GM12878 (cell line): ENCODE measurements at regions not wholly inside any gene's neighbourhood (a gene's known extent, or its start where the extent isn't known, plus 50 kb on each side); places are given as distances from the start of the nearest gene placed in this dataset.

Experiments
- ATAC-seq: fragments of 200-7000 bp; cut with Tn5 transposase; 3 replicates; pipeline ENCODE4 v1.9.1; 2020; ENCODE audit warnings: mild to moderate bottlenecking, moderate library complexity
- BruUV-seq: library from RNA; stranded (reverse); fragments of 400-500 nt; replicated peaks from 2 replicates; lab custom pipeline; 2021; lab: Mats Ljungman, UMichigan
- CTCF ChIA-PET: fragments of 300-600 bp; sonication (Branson Sonifier 250); formaldehyde crosslinking; extraction: SDS; loops from one replicate; lab custom pipeline; 2021; ENCODE audit warnings: inconsistent platforms; lab: Yijun Ruan, JAX
- POLR2A ChIA-PET: fragments of 350-600 bp; formaldehyde crosslinking; extraction: SDS; loops from one replicate; lab custom pipeline; 2021; ENCODE audit warnings: inconsistent platforms; lab: Charles Lee
- RAD21 ChIA-PET: fragments of 300-600 bp; sonication (Branson Sonifier 250); formaldehyde crosslinking; loops from one replicate; lab custom pipeline; 2023; ENCODE audit warnings: antibody characterized with exemption; ENCODE audit not compliant: unreplicated experiment; lab: Charles Lee
- SMC1A ChIA-PET: fragments of 300-600 bp; sonication (Branson Sonifier 250); formaldehyde crosslinking; loops from one replicate; lab custom pipeline; 2023; ENCODE audit not compliant: unreplicated experiment, uncharacterized antibody; lab: Charles Lee
- DNase-seq: peaks from one replicate; pipeline ENCODE4 v3.0.0-alpha.2; 2011; ENCODE audit warnings: low read depth, low spot score
- FAIRE-seq: peaks from 3 replicates; lab custom pipeline; 2011; peaks lifted over from hg19 to GRCh38; lab: Jason Lieb, UNC
- H2AFZ ChIP-seq: 2 replicates; pipeline ENCODE4 v1.6.0; 2011; ENCODE audit warnings: low read depth, low read length, control low read depth; ENCODE audit not compliant: control insufficient read depth
- H3K27ac ChIP-seq: 2 replicates; pipeline ENCODE4 v1.5.1; 2011; ENCODE audit warnings: control low read depth; ENCODE audit not compliant: control insufficient read depth, insufficient read depth
- H3K27me3 ChIP-seq, 2 experiments: replicated peaks in 1 of 2; 2 replicates each; pipeline versions ENCODE4 v1.6.0 to v1.6.1; 2011; ENCODE audit warnings: low read length in 1 of 2; ENCODE audit not compliant: control insufficient read depth in 2 of 2, insufficient read depth in 2 of 2
- H3K36me3 ChIP-seq, 2 experiments: 2 replicates each; pipeline ENCODE4 v1.5.1; 2011; ENCODE audit warnings: low read length in 1 of 2; ENCODE audit not compliant: control insufficient read depth in 2 of 2, insufficient read depth in 2 of 2
- H3K4me1 ChIP-seq: 2 replicates; pipeline ENCODE4 v1.6.1; 2011; ENCODE audit warnings: mild to moderate bottlenecking, low read length, moderate library complexity, mixed read lengths; ENCODE audit not compliant: control insufficient read depth, insufficient read depth
- H3K4me2 ChIP-seq: 2 replicates; pipeline ENCODE4 v1.6.0; 2011; ENCODE audit warnings: control low read depth; ENCODE audit not compliant: control insufficient read depth, insufficient read depth
- H3K4me3 ChIP-seq: fragments of 200-600 bp; sonication (generic); 2 replicates; pipeline ENCODE4 v1.5.1; 2016
- H3K79me2 ChIP-seq: 2 replicates; pipeline ENCODE4 v1.6.0; 2011; ENCODE audit warnings: low read length; ENCODE audit not compliant: control insufficient read depth, insufficient read depth
- H3K9ac ChIP-seq: 2 replicates; pipeline ENCODE4 v1.8.0; 2011; ENCODE audit warnings: low read length, control low read depth, mixed read lengths; ENCODE audit not compliant: control insufficient read depth, insufficient read depth
- H3K9me3 ChIP-seq: replicated peaks from 3 replicates; pipeline ENCODE4 v1.5.1; 2011; ENCODE audit warnings: mild to moderate bottlenecking, low read length; ENCODE audit not compliant: control insufficient read depth, insufficient read depth
- H4K20me1 ChIP-seq: 2 replicates; pipeline ENCODE4 v1.6.0; 2011; ENCODE audit not compliant: control insufficient read depth, insufficient read depth
- CHD1 ChIP-seq: IDR thresholded peaks from 2 replicates; pipeline ENCODE4 v1.6.1; 2012; ENCODE audit warnings: low read depth, low read length, improper control_type of control experiment
- RB1 ChIP-seq: fragments of 450-650 bp; formaldehyde crosslinking; IDR thresholded peaks from 2 replicates; pipeline ENCODE4 v1.6.1; 2017; ENCODE audit warnings: mild to moderate bottlenecking, borderline replicate concordance
- REST ChIP-seq: IDR thresholded peaks from 2 replicates; pipeline ENCODE4 v1.6.1; 2012; ENCODE audit warnings: mild to moderate bottlenecking, low read depth, low read length
- SMAD5 ChIP-seq: IDR thresholded peaks from 2 replicates; pipeline ENCODE4 v1.6.1; 2016; ENCODE audit warnings: antibody characterized with exemption, low read depth
- SMC3 ChIP-seq: IDR thresholded peaks from 2 replicates; pipeline ENCODE4 v1.6.1; 2011; ENCODE audit warnings: low read length, improper control_type of control experiment, borderline replicate concordance
- SREBF2 ChIP-seq: IDR thresholded peaks from 2 replicates; pipeline ENCODE4 v1.6.1; 2012; ENCODE audit warnings: mild to moderate bottlenecking, low read length
- SUPT20H ChIP-seq: IDR thresholded peaks from 2 replicates; pipeline ENCODE4 v1.6.1; 2011; ENCODE audit warnings: low read depth, mild to moderate bottlenecking, low read length, moderate library complexity, borderline replicate concordance; ENCODE audit not compliant: control insufficient read depth
- WGBS: methylation state at CpG from one replicate; pipeline ENCODE4 v1.1.6; 2016; ENCODE audit warnings: low lambda C conversion rate; ENCODE audit not compliant: insufficient replicate concordance, insufficient coverage; ENCODE audit errors: missing lambda C conversion rate; 5-methylcytosine and 5-hydroxymethylcytosine counted together
- in situ Hi-C: fragments of 300-500 bp; cut with MboI; formaldehyde crosslinking; loops from 9 replicates; pipeline ENCODE4 v1.14.3; 2018; ENCODE audit warnings: mixed read lengths
- intact Hi-C: fragments of 100-400 bp; cut with micrococcal nuclease; formaldehyde crosslinking; loops from one replicate; pipeline ENCODE4 v1.14.2; 2022; ENCODE audit not compliant: unreplicated experiment
- TF ChIP-seq, protein P1 (sequence below): fragments of 450-650 bp; formaldehyde crosslinking; IDR thresholded peaks from 2 replicates; pipeline ENCODE4 v1.5.0; 2022; ENCODE audit warnings: mild to moderate bottlenecking, missing genetic modification characterization
- TF ChIP-seq, protein P2 (sequence below): fragments of 450-650 bp; IDR thresholded peaks from 2 replicates; pipeline ENCODE4 v1.6.1; 2016; ENCODE audit warnings: mild to moderate bottlenecking, moderate library complexity, borderline replicate concordance

GRCh38 chr12:116423094-116423493 is 136.1 kb upstream of the MAP1LC3B2 start:
- ChIA-PET POLR2A (no interaction called here), CTCF (no interaction called here), SMC1A (no interaction called here), RAD21 (no interaction called here)
- Histone ChIP-seq H3K4me3 (no peak overlapping the region), H2AFZ (no peak overlapping the region), H3K27ac (no peak overlapping the region), H3K4me1 (no peaks in the 10 kb centered on the region), H4K20me1 (no peaks in the 10 kb centered on the region; the same call in 1 of the 2 replicates), H3K27me3 (no peaks in the 10 kb centered on the region; a peak in 1 of 4 replicates), H3K79me2 (no peaks in the 10 kb centered on the region), H3K9me3 (peaks cover 6% of the 10 kb centered on the region; the same call in 2 of the 3 replicates), H3K9ac (no peak overlapping the region), H3K4me2 (no peak overlapping the region), H3K36me3 (no peaks in the 10 kb centered on the region)
- 62% methylated on average over 4 of the region's 4 CpGs for WGBS
- ATAC-seq: no peak
- BruUV-seq: no TSS peak
- no peak for DNase-seq
- intact Hi-C loops (no loop called here), in situ Hi-C loops (no loop called here)
- TF ChIP-seq CHD1 (no peak), SMC3 (no peak), SREBF2 (no peak), REST (no peak), SMAD5 (no peak), SUPT20H (no peak), RB1 (no peak)
- TF ChIP-seq, protein P1, sequence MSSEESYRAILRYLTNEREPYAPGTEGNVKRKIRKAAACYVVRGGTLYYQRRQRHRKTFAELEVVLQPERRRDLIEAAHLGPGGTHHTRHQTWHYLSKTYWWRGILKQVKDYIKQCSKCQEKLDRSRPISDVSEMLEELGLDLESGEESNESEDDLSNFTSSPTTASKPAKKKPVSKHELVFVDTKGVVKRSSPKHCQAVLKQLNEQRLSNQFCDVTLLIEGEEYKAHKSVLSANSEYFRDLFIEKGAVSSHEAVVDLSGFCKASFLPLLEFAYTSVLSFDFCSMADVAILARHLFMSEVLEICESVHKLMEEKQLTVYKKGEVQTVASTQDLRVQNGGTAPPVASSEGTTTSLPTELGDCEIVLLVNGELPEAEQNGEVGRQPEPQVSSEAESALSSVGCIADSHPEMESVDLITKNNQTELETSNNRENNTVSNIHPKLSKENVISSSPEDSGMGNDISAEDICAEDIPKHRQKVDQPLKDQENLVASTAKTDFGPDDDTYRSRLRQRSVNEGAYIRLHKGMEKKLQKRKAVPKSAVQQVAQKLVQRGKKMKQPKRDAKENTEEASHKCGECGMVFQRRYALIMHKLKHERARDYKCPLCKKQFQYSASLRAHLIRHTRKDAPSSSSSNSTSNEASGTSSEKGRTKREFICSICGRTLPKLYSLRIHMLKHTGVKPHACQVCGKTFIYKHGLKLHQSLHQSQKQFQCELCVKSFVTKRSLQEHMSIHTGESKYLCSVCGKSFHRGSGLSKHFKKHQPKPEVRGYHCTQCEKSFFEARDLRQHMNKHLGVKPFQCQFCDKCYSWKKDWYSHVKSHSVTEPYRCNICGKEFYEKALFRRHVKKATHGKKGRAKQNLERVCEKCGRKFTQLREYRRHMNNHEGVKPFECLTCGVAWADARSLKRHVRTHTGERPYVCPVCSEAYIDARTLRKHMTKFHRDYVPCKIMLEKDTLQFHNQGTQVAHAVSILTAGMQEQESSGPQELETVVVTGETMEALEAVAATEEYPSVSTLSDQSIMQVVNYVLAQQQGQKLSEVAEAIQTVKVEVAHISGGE: no peak
- TF ChIP-seq, protein P2, sequence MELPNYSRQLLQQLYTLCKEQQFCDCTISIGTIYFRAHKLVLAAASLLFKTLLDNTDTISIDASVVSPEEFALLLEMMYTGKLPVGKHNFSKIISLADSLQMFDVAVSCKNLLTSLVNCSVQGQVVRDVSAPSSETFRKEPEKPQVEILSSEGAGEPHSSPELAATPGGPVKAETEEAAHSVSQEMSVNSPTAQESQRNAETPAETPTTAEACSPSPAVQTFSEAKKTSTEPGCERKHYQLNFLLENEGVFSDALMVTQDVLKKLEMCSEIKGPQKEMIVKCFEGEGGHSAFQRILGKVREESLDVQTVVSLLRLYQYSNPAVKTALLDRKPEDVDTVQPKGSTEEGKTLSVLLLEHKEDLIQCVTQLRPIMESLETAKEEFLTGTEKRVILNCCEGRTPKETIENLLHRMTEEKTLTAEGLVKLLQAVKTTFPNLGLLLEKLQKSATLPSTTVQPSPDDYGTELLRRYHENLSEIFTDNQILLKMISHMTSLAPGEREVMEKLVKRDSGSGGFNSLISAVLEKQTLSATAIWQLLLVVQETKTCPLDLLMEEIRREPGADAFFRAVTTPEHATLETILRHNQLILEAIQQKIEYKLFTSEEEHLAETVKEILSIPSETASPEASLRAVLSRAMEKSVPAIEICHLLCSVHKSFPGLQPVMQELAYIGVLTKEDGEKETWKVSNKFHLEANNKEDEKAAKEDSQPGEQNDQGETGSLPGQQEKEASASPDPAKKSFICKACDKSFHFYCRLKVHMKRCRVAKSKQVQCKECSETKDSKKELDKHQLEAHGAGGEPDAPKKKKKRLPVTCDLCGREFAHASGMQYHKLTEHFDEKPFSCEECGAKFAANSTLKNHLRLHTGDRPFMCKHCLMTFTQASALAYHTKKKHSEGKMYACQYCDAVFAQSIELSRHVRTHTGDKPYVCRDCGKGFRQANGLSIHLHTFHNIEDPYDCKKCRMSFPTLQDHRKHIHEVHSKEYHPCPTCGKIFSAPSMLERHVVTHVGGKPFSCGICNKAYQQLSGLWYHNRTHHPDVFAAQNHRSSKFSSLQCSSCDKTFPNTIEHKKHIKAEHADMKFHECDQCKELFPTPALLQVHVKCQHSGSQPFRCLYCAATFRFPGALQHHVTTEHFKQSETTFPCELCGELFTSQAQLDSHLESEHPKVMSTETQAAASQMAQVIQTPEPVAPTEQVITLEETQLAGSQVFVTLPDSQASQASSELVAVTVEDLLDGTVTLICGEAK: no peak
- FAIRE-seq: no peak
